ENCODE measurements at regions not wholly inside any gene's neighbourhood (a gene's known extent, or its start where the extent isn't known, plus 50 kb on each side); places are given as distances from the start of the nearest gene placed in this dataset.
"Not testable (repeated sequence)": the region's sequence is repeated elsewhere in the genome, so short reads cannot be mapped to it uniquely, and the experiment has no call there.

- H3K4me1 ChIP-seq (ENCODE audit: control insufficient read depth in 1 of 2, insufficient read depth in 2 of 2, low read length in 2 of 2), result peaks cover 5 to 11% of the 10 kb centered on the region in 2 experiments
- not testable (repeated sequence) for H3K79me1 ChIP-seq (ENCODE audit: low read length)
- WGBS (ENCODE audit: extremely low coverage, insufficient coverage, insufficient read length), result no CpG with 5 or more reads among the region's 3 CpGs
Measured at GRCh38 chr6:21282360-21282759, 311.2 kb upstream of the SOX4 start.

GRCh38 chr6:21284166-21284565, 309.4 kb upstream of the SOX4 start:
- H2BK120ac ChIP-seq (ENCODE audit: insufficient read depth, low read length, poor library complexity), result no peak overlapping the region

More at GRCh38 chr6:21282360-21282759, 311.2 kb upstream of the SOX4 start:
- not testable (repeated sequence) for H4K12ac ChIP-seq (ENCODE audit: low read depth, low read length); H3K79me2 ChIP-seq (ENCODE audit: control insufficient read depth, insufficient read depth, low read length, poor library complexity); H3K9me3 ChIP-seq (ENCODE audit: insufficient read depth, low read depth, low read length); H2AFZ ChIP-seq (ENCODE audit: insufficient read depth, low read length, poor library complexity); H3K9ac ChIP-seq (ENCODE audit: low read length); H3K27me3 ChIP-seq (ENCODE audit: insufficient read depth, low read length); H4K8ac ChIP-seq (ENCODE audit: low read depth, low read length); H2AK5ac ChIP-seq (ENCODE audit: low read length); H3K18ac ChIP-seq (ENCODE audit: low read length); H2BK12ac ChIP-seq (ENCODE audit: low read length); H3K4me2 ChIP-seq (ENCODE audit: low read length); H3K23ac ChIP-seq (ENCODE audit: low read length); H3K4me3 ChIP-seq (ENCODE audit: low read depth, low read length); H3K36me3 ChIP-seq (ENCODE audit: control insufficient read depth in 1 of 2, insufficient read depth in 2 of 2, low read length in 2 of 2); H2BK120ac ChIP-seq (ENCODE audit: insufficient read depth, low read length, poor library complexity); H3K4ac ChIP-seq (ENCODE audit: low read depth, low read length)
- Histone ChIP-seq H3K27ac (ENCODE audit: low read depth, low read length) (peak overlapping the region; percentile 64), H3K14ac (ENCODE audit: low read length) (peak overlapping the region; percentile 3), H4K91ac (ENCODE audit: low read depth, low read length) (peak overlapping the region; percentile 36), H2BK5ac (ENCODE audit: low read depth, low read length, poor library complexity) (peak overlapping the region; percentile 37)
- DNase-seq, result peak; percentile 51 to 82

GRCh38 chr6:21284706-21285105, 308.8 kb upstream of the SOX4 start:
- Histone ChIP-seq H3K4ac (ENCODE audit: low read depth, low read length) (no peak overlapping the region), H2BK5ac (ENCODE audit: low read depth, low read length, poor library complexity) (no peak overlapping the region), H2AK5ac (ENCODE audit: low read length) (no peak overlapping the region), H3K36me3 (ENCODE audit: control insufficient read depth in 1 of 2, insufficient read depth in 2 of 2, low read length in 2 of 2) (no peaks in the 10 kb centered on the region), H4K91ac (ENCODE audit: low read depth, low read length) (no peak overlapping the region), H3K9me3 (ENCODE audit: insufficient read depth, low read depth, low read length) (no peaks in the 10 kb centered on the region), H3K4me3 (ENCODE audit: low read depth, low read length) (no peak overlapping the region), H3K9ac (ENCODE audit: low read length) (no peak overlapping the region), H3K79me2 (ENCODE audit: control insufficient read depth, insufficient read depth, low read length, poor library complexity) (no peaks in the 10 kb centered on the region), H3K4me2 (ENCODE audit: low read length) (no peak overlapping the region), H3K14ac (ENCODE audit: low read length) (no peak overlapping the region), H4K8ac (ENCODE audit: low read depth, low read length) (no peak overlapping the region), H3K18ac (ENCODE audit: low read length) (no peak overlapping the region), H3K27me3 (ENCODE audit: insufficient read depth, low read length) (no peaks in the 10 kb centered on the region), H3K23ac (ENCODE audit: low read length) (no peak overlapping the region), H2BK120ac (ENCODE audit: insufficient read depth, low read length, poor library complexity) (no peak overlapping the region), H3K27ac (ENCODE audit: low read depth, low read length) (no peak overlapping the region), H2AFZ (ENCODE audit: insufficient read depth, low read length, poor library complexity) (no peak overlapping the region), H3K4me1 (ENCODE audit: control insufficient read depth in 1 of 2, insufficient read depth in 2 of 2, low read length in 2 of 2) (peaks cover 5 to 7% of the 10 kb centered on the region in 2 experiments), H3K79me1 (ENCODE audit: low read length) (peaks cover 2% of the 10 kb centered on the region), H4K12ac (ENCODE audit: low read depth, low read length) (no peak overlapping the region), H2BK12ac (ENCODE audit: low read length) (no peak overlapping the region)
- no CpG with 5 or more reads among the region's 7 CpGs for WGBS (ENCODE audit: extremely low coverage, insufficient coverage, insufficient read length)
- DNase-seq, result no peak

More at GRCh38 chr6:21284166-21284565, 309.4 kb upstream of the SOX4 start:
- H3K36me3 ChIP-seq (ENCODE audit: control insufficient read depth in 1 of 2, insufficient read depth in 2 of 2, low read length in 2 of 2), result no peaks in the 10 kb centered on the region
- no peaks in the 10 kb centered on the region for H3K27me3 ChIP-seq (ENCODE audit: insufficient read depth, low read length)
- H3K9me3 ChIP-seq (ENCODE audit: insufficient read depth, low read depth, low read length), result no peaks in the 10 kb centered on the region
- WGBS (ENCODE audit: extremely low coverage, insufficient coverage, insufficient read length), result no CpG with 5 or more reads among the region's 3 CpGs
- no peak overlapping the region for H3K9ac ChIP-seq (ENCODE audit: low read length)
- no peak overlapping the region for H4K8ac ChIP-seq (ENCODE audit: low read depth, low read length)
- no peak overlapping the region for H3K4ac ChIP-seq (ENCODE audit: low read depth, low read length)
- no peak overlapping the region for H3K27ac ChIP-seq (ENCODE audit: low read depth, low read length)
- no peak overlapping the region for H3K18ac ChIP-seq (ENCODE audit: low read length)
- H2AFZ ChIP-seq (ENCODE audit: insufficient read depth, low read length, poor library complexity), result no peak overlapping the region
- H2BK12ac ChIP-seq (ENCODE audit: low read length), result no peak overlapping the region
- no peaks in the 10 kb centered on the region for H3K79me2 ChIP-seq (ENCODE audit: control insufficient read depth, insufficient read depth, low read length, poor library complexity)
- peaks cover 5 to 7% of the 10 kb centered on the region in 2 experiments for H3K4me1 ChIP-seq (ENCODE audit: control insufficient read depth in 1 of 2, insufficient read depth in 2 of 2, low read length in 2 of 2)
- H4K91ac ChIP-seq (ENCODE audit: low read depth, low read length), result no peak overlapping the region
- no peak overlapping the region for H3K4me2 ChIP-seq (ENCODE audit: low read length)
- H3K4me3 ChIP-seq (ENCODE audit: low read depth, low read length), result no peak overlapping the region
- H2BK5ac ChIP-seq (ENCODE audit: low read depth, low read length, poor library complexity), result no peak overlapping the region
- no peak overlapping the region for H4K12ac ChIP-seq (ENCODE audit: low read depth, low read length)
- H2AK5ac ChIP-seq (ENCODE audit: low read length), result no peak overlapping the region
- no peak overlapping the region for H3K23ac ChIP-seq (ENCODE audit: low read length)
- H3K79me1 ChIP-seq (ENCODE audit: low read length), result peaks cover 2% of the 10 kb centered on the region
- H3K14ac ChIP-seq (ENCODE audit: low read length), result no peak overlapping the region
- DNase-seq, result no peak

- H3K4me2 ChIP-seq (ENCODE audit: low read length), result no peak overlapping the region
- H3K4ac ChIP-seq (ENCODE audit: low read depth, low read length), result no peak overlapping the region
- H3K79me1 ChIP-seq (ENCODE audit: low read length), result no peaks in the 10 kb centered on the region
- no peak overlapping the region for H4K8ac ChIP-seq (ENCODE audit: low read depth, low read length)
- H2BK12ac ChIP-seq (ENCODE audit: low read length), result no peak overlapping the region
- no peaks in the 10 kb centered on the region for H3K79me2 ChIP-seq (ENCODE audit: control insufficient read depth, insufficient read depth, low read length, poor library complexity)
- no peak overlapping the region for H2BK5ac ChIP-seq (ENCODE audit: low read depth, low read length, poor library complexity)
- no peak overlapping the region for H3K4me3 ChIP-seq (ENCODE audit: low read depth, low read length)
- H3K9me3 ChIP-seq (ENCODE audit: insufficient read depth, low read depth, low read length), result no peaks in the 10 kb centered on the region
- H3K36me3 ChIP-seq (ENCODE audit: control insufficient read depth in 1 of 2, insufficient read depth in 2 of 2, low read length in 2 of 2), result no peaks in the 10 kb centered on the region
- H2AK5ac ChIP-seq (ENCODE audit: low read length), result no peak overlapping the region
- no peak overlapping the region for H3K27ac ChIP-seq (ENCODE audit: low read depth, low read length)
- no peak overlapping the region for H4K91ac ChIP-seq (ENCODE audit: low read depth, low read length)
- H2BK120ac ChIP-seq (ENCODE audit: insufficient read depth, low read length, poor library complexity), result no peak overlapping the region
- WGBS (ENCODE audit: extremely low coverage, insufficient coverage, insufficient read length), result no CpG with 5 or more reads among the region's 8 CpGs
- no peak overlapping the region for H3K23ac ChIP-seq (ENCODE audit: low read length)
- H3K14ac ChIP-seq (ENCODE audit: low read length), result no peak overlapping the region
- H3K9ac ChIP-seq (ENCODE audit: low read length), result no peak overlapping the region
- no peak overlapping the region for H4K12ac ChIP-seq (ENCODE audit: low read depth, low read length)
- no peaks in the 10 kb centered on the region for H3K27me3 ChIP-seq (ENCODE audit: insufficient read depth, low read length)
- H2AFZ ChIP-seq (ENCODE audit: insufficient read depth, low read length, poor library complexity), result no peak overlapping the region
- H3K18ac ChIP-seq (ENCODE audit: low read length), result no peak overlapping the region
- H3K4me1 ChIP-seq (ENCODE audit: control insufficient read depth in 1 of 2, insufficient read depth in 2 of 2, low read length in 2 of 2), result no peaks in the 10 kb centered on the region
- DNase-seq, result no peak
Measured at GRCh38 chr6:21294144-21294543, 299.4 kb upstream of the SOX4 start.
